ENCODE measurements at regions not wholly inside any gene's neighbourhood (a gene's known extent, or its start where the extent isn't known, plus 50 kb on each side); places are given as distances from the start of the nearest gene placed in this dataset.

- intact Hi-C loops (cut with DNase I) = no loop called here
- TF ChIP-seq EP300 (IDR thresholded peaks at IDR 0.05) (no peak), POLR2A (IDR thresholded peaks at IDR 0.05) (no peak), POLR2AphosphoS5 (IDR thresholded peaks at IDR 0.05) (no peak)
- TF ChIP-seq, protein P1, sequence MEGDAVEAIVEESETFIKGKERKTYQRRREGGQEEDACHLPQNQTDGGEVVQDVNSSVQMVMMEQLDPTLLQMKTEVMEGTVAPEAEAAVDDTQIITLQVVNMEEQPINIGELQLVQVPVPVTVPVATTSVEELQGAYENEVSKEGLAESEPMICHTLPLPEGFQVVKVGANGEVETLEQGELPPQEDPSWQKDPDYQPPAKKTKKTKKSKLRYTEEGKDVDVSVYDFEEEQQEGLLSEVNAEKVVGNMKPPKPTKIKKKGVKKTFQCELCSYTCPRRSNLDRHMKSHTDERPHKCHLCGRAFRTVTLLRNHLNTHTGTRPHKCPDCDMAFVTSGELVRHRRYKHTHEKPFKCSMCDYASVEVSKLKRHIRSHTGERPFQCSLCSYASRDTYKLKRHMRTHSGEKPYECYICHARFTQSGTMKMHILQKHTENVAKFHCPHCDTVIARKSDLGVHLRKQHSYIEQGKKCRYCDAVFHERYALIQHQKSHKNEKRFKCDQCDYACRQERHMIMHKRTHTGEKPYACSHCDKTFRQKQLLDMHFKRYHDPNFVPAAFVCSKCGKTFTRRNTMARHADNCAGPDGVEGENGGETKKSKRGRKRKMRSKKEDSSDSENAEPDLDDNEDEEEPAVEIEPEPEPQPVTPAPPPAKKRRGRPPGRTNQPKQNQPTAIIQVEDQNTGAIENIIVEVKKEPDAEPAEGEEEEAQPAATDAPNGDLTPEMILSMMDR (IDR thresholded peaks at IDR 0.05) = no peak
- Histone ChIP-seq H3K27ac (no peak overlapping the region), H3K27me3 (peaks cover 0 to 4% (median 0%) of the 10 kb centered on the region in 3 donors), H3K4me3 (no peak overlapping the region), H3K4me1 (no peaks in the 10 kb centered on the region), H3K36me3 (no peaks in the 10 kb centered on the region), H3K9me3 (no peaks in the 10 kb centered on the region)
- peak; percentile 26 for DNase-seq
- 95% methylated on average over 8 of the region's 8 CpGs for WGBS, 2 donors
Observed at GRCh38 chr22:49072996-49073645, 754.6 kb downstream of the BRD1 start.

GRCh38 chr22:49070501-49070900 is 757.2 kb downstream of the BRD1 start:
- WGBS, 2 donors = 52 to 60% methylated on average over 7 of the region's 7 CpGs
- Histone ChIP-seq H3K36me3 (no peaks in the 10 kb centered on the region), H3K4me1 (no peaks in the 10 kb centered on the region), H3K27me3 (peaks cover 0 to 4% (median 0%) of the 10 kb centered on the region in 3 donors), H3K4me3 (no peak overlapping the region), H3K27ac (no peak overlapping the region), H3K9me3 (no peaks in the 10 kb centered on the region)
- TF ChIP-seq, protein P1 (IDR thresholded peaks at IDR 0.05) = no peak
- TF ChIP-seq POLR2A (IDR thresholded peaks at IDR 0.05) (no peak), EP300 (IDR thresholded peaks at IDR 0.05) (no peak), POLR2AphosphoS5 (IDR thresholded peaks at IDR 0.05) (no peak)
- intact Hi-C loops (cut with DNase I) = no loop called here
- peak; percentile 7 for DNase-seq

- Histone ChIP-seq H3K4me1 (no peaks in the 10 kb centered on the region), H3K36me3 (no peaks in the 10 kb centered on the region), H3K27me3 (peaks cover 0 to 4% (median 0%) of the 10 kb centered on the region in 3 donors), H3K27ac (no peak overlapping the region), H3K9me3 (no peaks in the 10 kb centered on the region), H3K4me3 (no peak overlapping the region)
- 71 to 83% methylated on average over 15 of the region's 15 CpGs for WGBS, 2 donors
- no peak for TF ChIP-seq POLR2A (IDR thresholded peaks at IDR 0.05)
- TF ChIP-seq POLR2AphosphoS5 (IDR thresholded peaks at IDR 0.05) = no peak
- TF ChIP-seq EP300 (IDR thresholded peaks at IDR 0.05) = no peak
- TF ChIP-seq, protein P1 (IDR thresholded peaks at IDR 0.05) = no peak
- peak; percentile 42 for DNase-seq
- intact Hi-C loops (cut with DNase I) = no loop called here
Observed at GRCh38 chr22:49068861-49069500, 758.7 kb downstream of the BRD1 start.

GRCh38 chr22:49067504-49067903 is 760.2 kb downstream of the BRD1 start:
- no peak for DNase-seq
- Histone ChIP-seq H3K4me1 (no peaks in the 10 kb centered on the region), H3K36me3 (no peaks in the 10 kb centered on the region), H3K4me3 (no peak overlapping the region), H3K27ac (no peak overlapping the region), H3K9me3 (no peaks in the 10 kb centered on the region), H3K27me3 (peaks cover 0 to 15% (median 4%) of the 10 kb centered on the region in 3 donors)
- WGBS, 2 donors = 69 to 90% methylated on average over 4 of the region's 4 CpGs
- TF ChIP-seq, protein P1 (IDR thresholded peaks at IDR 0.05) = no peak
- TF ChIP-seq POLR2AphosphoS5 (IDR thresholded peaks at IDR 0.05) (no peak), EP300 (IDR thresholded peaks at IDR 0.05) (no peak), POLR2A (IDR thresholded peaks at IDR 0.05) (no peak)
- intact Hi-C loops (cut with DNase I) = no loop called here
